Naive thymus-derived CD4-positive, alpha-beta T cell (primary cell): ENCODE measurements at regions not wholly inside any gene's neighbourhood (a gene's known extent, or its start where the extent isn't known, plus 50 kb on each side); places are given as distances from the start of the nearest gene placed in this dataset.

Experiments used
- ATAC-seq: fragments of 150-1000 bp; cut with Tn5 transposase; 2 replicates; pipeline ENCODE4 v1.10.0; 2021; ENCODE audit warnings: mild to moderate bottlenecking, moderate library complexity
- CTCF ChIA-PET: fragments of 350-600 bp; sonication (Branson Sonifier 250); formaldehyde crosslinking; loops from one replicate; lab custom pipeline; 2021; ENCODE audit warnings: antibody characterized with exemption; lab: Charles Lee
- POLR2A ChIA-PET: fragments of 350-600 bp; sonication (Branson Sonifier 250); formaldehyde crosslinking; loops from one replicate; lab custom pipeline; 2021; ENCODE audit warnings: antibody characterized with exemption, inconsistent platforms; lab: Charles Lee
- DNase-seq, 9 donors: peaks; one replicate each; pipeline versions ENCODE4 v3.0.0 to v3.0.0-alpha.2; 2020 to 2022; ENCODE audit warnings: mixed read lengths in 1 of 9
- H3K27ac ChIP-seq: one replicate; pipeline ENCODE4 v1.7.0; 2013; ENCODE audit warnings: mild to moderate bottlenecking, low read depth, low read length, moderate library complexity
- H3K27me3 ChIP-seq, 2 donors: one replicate each; pipeline ENCODE4 v1.7.0; 2013; ENCODE audit warnings: low read length in 2 of 2, mild to moderate bottlenecking in 2 of 2, moderate library complexity in 2 of 2; ENCODE audit not compliant: control insufficient read depth in 2 of 2, insufficient read depth in 2 of 2
- H3K36me3 ChIP-seq, 3 experiments: 1 replicate in 2 of 3; 2 replicates in 1 of 3; pipeline ENCODE4 v1.7.0; 2013; ENCODE audit warnings: low read length in 3 of 3, mild to moderate bottlenecking in 3 of 3, moderate library complexity in 1 of 3; ENCODE audit not compliant: insufficient read depth in 3 of 3, control insufficient read depth in 2 of 3
- H3K4me1 ChIP-seq, 2 donors: one replicate each; pipeline ENCODE4 v1.7.0; 2013; ENCODE audit warnings: low read length in 2 of 2, mild to moderate bottlenecking in 2 of 2, moderate library complexity in 1 of 2; ENCODE audit not compliant: control insufficient read depth in 2 of 2, insufficient read depth in 2 of 2
- H3K4me3 ChIP-seq: 2 replicates; pipeline ENCODE4 v1.7.0; 2013; ENCODE audit warnings: mild to moderate bottlenecking, low read length
- H3K9me3 ChIP-seq, 3 experiments: 1 replicate in 2 of 3; 2 replicates in 1 of 3; pipeline ENCODE4 v1.7.0; 2013; ENCODE audit warnings: low read length in 3 of 3; ENCODE audit not compliant: control insufficient read depth in 2 of 3
- H3K27ac Mint-ChIP-seq, 9 donors: one replicate each; pipeline ENCODE4 v1.8.0; 2020 to 2022; ENCODE audit warnings: mixed read lengths in 9 of 9, mild to moderate bottlenecking in 8 of 9, moderate library complexity in 5 of 9, inconsistent platforms in 2 of 9
- H3K27me3 Mint-ChIP-seq, 5 donors: one replicate each; pipeline ENCODE4 v1.8.0; 2021 to 2022; ENCODE audit warnings: mixed read lengths in 5 of 5, mild to moderate bottlenecking in 1 of 5
- H3K36me3 Mint-ChIP-seq, 5 donors: one replicate each; pipeline ENCODE4 v1.8.0; 2020 to 2022; ENCODE audit warnings: mixed read lengths in 5 of 5, mild to moderate bottlenecking in 3 of 5, inconsistent platforms in 1 of 5
- H3K4me1 Mint-ChIP-seq, 7 donors: one replicate each; pipeline ENCODE4 v1.8.0; 2020 to 2022; ENCODE audit warnings: mixed read lengths in 7 of 7, mild to moderate bottlenecking in 3 of 7, inconsistent platforms in 1 of 7
- H3K4me3 Mint-ChIP-seq, 10 donors: one replicate each; pipeline ENCODE4 v1.8.0; 2020 to 2022; ENCODE audit warnings: mild to moderate bottlenecking in 10 of 10, mixed read lengths in 10 of 10, moderate library complexity in 6 of 10, inconsistent platforms in 2 of 10
- H3K9me3 Mint-ChIP-seq, 11 donors: one replicate each; pipeline ENCODE4 v1.8.0; 2020 to 2022; ENCODE audit warnings: mixed read lengths in 11 of 11, mild to moderate bottlenecking in 4 of 11, inconsistent platforms in 1 of 11, moderate library complexity in 1 of 11
- intact Hi-C, 2 donors: fragments of 100-400 bp; cut with micrococcal nuclease; formaldehyde crosslinking; loops; one replicate each; pipeline ENCODE4 v1.15.1; 2023

GRCh38 chr15:92565351-92566125 lies 90.0 kb downstream of the FAM174B start:
- no peak overlapping the region for H3K4me3 Mint-ChIP-seq
- Histone ChIP-seq H3K27ac (no peak overlapping the region), H3K36me3 (no peaks in the 10 kb centered on the region), H3K9me3 (no peaks in the 10 kb centered on the region), H3K27me3 (no peaks in the 10 kb centered on the region), H3K4me1 (no peaks in the 10 kb centered on the region), H3K4me3 (no peak overlapping the region)
- no peak for DNase-seq
- intact Hi-C loops: no loop called here
- peaks cover 0 to 10% (median 4%) of the 10 kb centered on the region in 11 donors for H3K9me3 Mint-ChIP-seq
- no peaks in the 10 kb centered on the region for H3K36me3 Mint-ChIP-seq
- no peak overlapping the region for H3K27ac Mint-ChIP-seq
- peaks cover 0 to 4% (median 0%) of the 10 kb centered on the region in 7 donors for H3K4me1 Mint-ChIP-seq
- ChIA-PET POLR2A (no interaction called here), CTCF (no interaction called here)
- peaks cover 6 to 24% (median 10%) of the 10 kb centered on the region in 5 donors for H3K27me3 Mint-ChIP-seq
- ATAC-seq: no peak

GRCh38 chr15:92561754-92562153 lies 93.8 kb downstream of the FAM174B start:
- Histone ChIP-seq H3K4me3 (no peak overlapping the region), H3K36me3 (no peaks in the 10 kb centered on the region), H3K4me1 (no peaks in the 10 kb centered on the region), H3K9me3 (no peaks in the 10 kb centered on the region), H3K27me3 (no peaks in the 10 kb centered on the region), H3K27ac (no peak overlapping the region)
- DNase-seq: no peak
- Mint-ChIP-seq H3K27ac (no peak overlapping the region), H3K9me3 (peaks cover 0 to 9% (median 2%) of the 10 kb centered on the region in 11 donors), H3K4me3 (no peak overlapping the region), H3K4me1 (peaks cover 0 to 4% (median 0%) of the 10 kb centered on the region in 7 donors), H3K27me3 (peaks cover 4 to 24% (median 8%) of the 10 kb centered on the region in 5 donors), H3K36me3 (no peaks in the 10 kb centered on the region)
- CTCF ChIA-PET: no interaction called here
- intact Hi-C loops: no loop called here
- POLR2A ChIA-PET: no interaction called here
- no peak for ATAC-seq

GRCh38 chr15:92553317-92553716 lies 102.3 kb downstream of the FAM174B start:
- Histone ChIP-seq H3K27me3 (peaks cover 0 to 4% of the 10 kb centered on the region in 2 donors), H3K9me3 (no peaks in the 10 kb centered on the region), H3K4me3 (no peak overlapping the region), H3K27ac (no peak overlapping the region), H3K4me1 (no peaks in the 10 kb centered on the region), H3K36me3 (no peaks in the 10 kb centered on the region)
- intact Hi-C loops: no loop called here
- peaks cover 0 to 10% (median 1%) of the 10 kb centered on the region in 11 donors for H3K9me3 Mint-ChIP-seq
- peaks cover 0 to 2% (median 0%) of the 10 kb centered on the region in 7 donors for H3K4me1 Mint-ChIP-seq
- DNase-seq: no peak
- no peaks in the 10 kb centered on the region for H3K36me3 Mint-ChIP-seq
- CTCF ChIA-PET: no interaction called here
- no peak for ATAC-seq
- POLR2A ChIA-PET: no interaction called here
- H3K4me3 Mint-ChIP-seq: no peak overlapping the region
- H3K27me3 Mint-ChIP-seq: peaks cover 35 to 61% (median 42%) of the 10 kb centered on the region in 5 donors
- no peak overlapping the region for H3K27ac Mint-ChIP-seq

- intact Hi-C loops: no loop called here
- CTCF ChIA-PET: no interaction called here
- no peak overlapping the region for H3K27ac ChIP-seq
- ATAC-seq (no peak), DNase-seq (no peak)
- Mint-ChIP-seq H3K9me3 (peaks cover 0 to 10% (median 2%) of the 10 kb centered on the region in 11 donors), H3K36me3 (no peaks in the 10 kb centered on the region), H3K27ac (no peak overlapping the region), H3K27me3 (peaks cover 16 to 67% (median 59%) of the 10 kb centered on the region in 5 donors), H3K4me3 (no peak overlapping the region), H3K4me1 (peaks cover 0 to 2% (median 0%) of the 10 kb centered on the region in 7 donors)
- no peaks in the 10 kb centered on the region for H3K9me3 ChIP-seq
- H3K27me3 ChIP-seq: no peaks in the 10 kb centered on the region
- POLR2A ChIA-PET: no interaction called here
- no peak overlapping the region for H3K4me3 ChIP-seq
- H3K36me3 ChIP-seq: no peaks in the 10 kb centered on the region
- H3K4me1 ChIP-seq: no peaks in the 10 kb centered on the region
These were observed 109.6 kb downstream of the FAM174B start for GRCh38 chr15:92545996-92546395.

GRCh38 chr15:92541291-92542200 lies 114.0 kb downstream of the FAM174B start:
- Mint-ChIP-seq H3K27ac (no peak overlapping the region), H3K4me3 (no peak overlapping the region), H3K36me3 (no peaks in the 10 kb centered on the region), H3K27me3 (peaks cover 11 to 48% (median 29%) of the 10 kb centered on the region in 5 donors), H3K9me3 (peaks cover 0 to 5% (median 1%) of the 10 kb centered on the region in 11 donors), H3K4me1 (no peaks in the 10 kb centered on the region)
- ATAC-seq (no peak), DNase-seq (no peak)
- Histone ChIP-seq H3K36me3 (no peaks in the 10 kb centered on the region), H3K27ac (no peak overlapping the region), H3K27me3 (no peaks in the 10 kb centered on the region), H3K4me3 (no peak overlapping the region), H3K4me1 (no peaks in the 10 kb centered on the region), H3K9me3 (no peaks in the 10 kb centered on the region)
- ChIA-PET CTCF (no interaction called here), POLR2A (interaction anchor here (0.5 kb wide), 1 partner anchor 13 kb away, joined by 3 read pairs; no protein-coding TSS in a partner anchor)
- intact Hi-C loops: no loop called here

GRCh38 chr15:92538115-92538514 lies 117.5 kb downstream of the FAM174B start:
- ATAC-seq: no peak
- DNase-seq: no peak
- Histone ChIP-seq H3K9me3 (peaks cover 0 to 5% (median 0%) of the 10 kb centered on the region in 3 experiments), H3K36me3 (no peaks in the 10 kb centered on the region), H3K27me3 (no peaks in the 10 kb centered on the region), H3K27ac (no peak overlapping the region), H3K4me1 (no peaks in the 10 kb centered on the region), H3K4me3 (no peak overlapping the region)
- Mint-ChIP-seq H3K4me1 (no peaks in the 10 kb centered on the region), H3K4me3 (no peak overlapping the region), H3K9me3 (peaks cover 4 to 13% (median 8%) of the 10 kb centered on the region in 11 donors), H3K36me3 (peaks cover 0 to 4% (median 3%) of the 10 kb centered on the region in 5 donors), H3K27me3 (peaks cover 0 to 52% (median 22%) of the 10 kb centered on the region in 5 donors), H3K27ac (no peak overlapping the region)
- ChIA-PET CTCF (no interaction called here), POLR2A (no interaction called here)
- intact Hi-C loops: no loop called here
